C1 segment of cervical spinal cord (tissue), 14 donors: ENCODE measurements at regions not wholly inside any gene's neighbourhood (a gene's known extent, or its start where the extent isn't known, plus 50 kb on each side); places are given as distances from the start of the nearest gene placed in this dataset.
"Not testable (repeated sequence)": the region's sequence is repeated elsewhere in the genome, so short reads cannot be mapped to it uniquely, and the experiment has no call there.

Experiments
- DNase-seq, 14 donors: peaks; one replicate each; lab custom pipeline; 2025; lab: John Stamatoyannopoulos, UW

DNA sequence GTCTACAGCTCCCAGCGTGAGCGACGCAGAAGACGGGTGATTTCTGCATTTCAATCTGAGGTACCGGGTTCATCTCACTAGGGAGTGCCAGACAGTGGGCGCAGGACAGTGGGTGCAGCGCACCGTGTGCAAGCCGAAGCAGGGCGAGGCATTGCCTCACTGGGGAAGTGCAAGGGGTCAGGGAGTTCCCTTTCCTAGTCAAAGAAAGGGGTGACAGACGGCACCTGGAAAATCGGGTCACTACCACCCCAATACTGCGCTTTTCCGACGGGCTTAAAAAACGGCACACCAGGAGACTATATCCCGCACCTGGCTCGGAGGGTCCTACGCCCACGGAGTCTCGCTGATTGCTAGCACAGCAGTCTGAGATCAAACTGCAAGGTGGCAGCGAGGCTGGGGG is 95.6 kb downstream of the GPX5 start:
- DNase-seq: not testable (repeated sequence)

- DNase-seq: not testable (repeated sequence)
Measured at GRCh38 chr6:28623242-28623641, 97.6 kb downstream of the GPX5 start.

DNA sequence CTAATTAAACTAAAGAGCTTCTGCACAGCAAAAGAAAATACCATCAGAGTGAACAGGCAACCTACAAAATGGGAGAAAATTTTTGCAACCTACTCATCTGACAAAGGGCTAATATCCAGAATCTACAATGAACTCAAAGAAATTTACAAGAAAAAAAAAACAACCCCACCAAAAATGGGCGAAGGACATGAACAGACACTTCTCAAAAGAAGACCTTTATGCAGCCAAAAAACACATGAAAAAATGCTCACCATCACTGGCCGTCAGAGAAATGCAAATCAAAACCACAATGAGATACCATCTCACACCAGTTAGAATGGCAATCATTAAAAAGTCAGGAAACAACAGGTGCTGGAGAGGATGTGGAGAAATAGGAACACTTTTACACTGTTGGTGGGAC is 100.7 kb downstream of the GPX5 start:
- DNase-seq: not testable (repeated sequence)

DNA sequence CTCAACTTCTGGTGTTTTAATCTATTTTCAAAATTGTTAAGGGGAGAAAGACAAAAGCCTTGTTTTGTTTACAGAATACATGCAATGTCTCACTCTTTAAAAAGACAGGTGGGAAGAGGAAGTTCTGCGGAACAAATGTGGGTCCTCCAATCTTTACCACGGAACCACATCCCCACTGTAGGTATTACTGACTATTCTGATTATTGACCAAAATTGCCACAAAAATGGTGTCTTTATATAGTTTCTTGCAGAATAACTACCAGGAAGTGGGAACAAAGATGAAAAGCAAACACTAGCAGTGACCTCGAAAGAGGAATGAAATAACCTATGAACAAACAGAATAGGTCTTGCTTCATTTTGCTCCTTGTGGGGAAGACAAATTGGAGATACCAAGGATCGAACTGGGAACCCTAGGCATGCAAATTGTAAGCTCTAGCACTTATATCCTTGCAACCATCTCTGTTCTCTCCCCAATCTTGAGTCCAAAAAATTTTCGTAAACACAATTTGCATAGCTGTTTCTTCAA is 106.7 kb downstream of the GPX5 start:
- DNase-seq: no peak

DNA sequence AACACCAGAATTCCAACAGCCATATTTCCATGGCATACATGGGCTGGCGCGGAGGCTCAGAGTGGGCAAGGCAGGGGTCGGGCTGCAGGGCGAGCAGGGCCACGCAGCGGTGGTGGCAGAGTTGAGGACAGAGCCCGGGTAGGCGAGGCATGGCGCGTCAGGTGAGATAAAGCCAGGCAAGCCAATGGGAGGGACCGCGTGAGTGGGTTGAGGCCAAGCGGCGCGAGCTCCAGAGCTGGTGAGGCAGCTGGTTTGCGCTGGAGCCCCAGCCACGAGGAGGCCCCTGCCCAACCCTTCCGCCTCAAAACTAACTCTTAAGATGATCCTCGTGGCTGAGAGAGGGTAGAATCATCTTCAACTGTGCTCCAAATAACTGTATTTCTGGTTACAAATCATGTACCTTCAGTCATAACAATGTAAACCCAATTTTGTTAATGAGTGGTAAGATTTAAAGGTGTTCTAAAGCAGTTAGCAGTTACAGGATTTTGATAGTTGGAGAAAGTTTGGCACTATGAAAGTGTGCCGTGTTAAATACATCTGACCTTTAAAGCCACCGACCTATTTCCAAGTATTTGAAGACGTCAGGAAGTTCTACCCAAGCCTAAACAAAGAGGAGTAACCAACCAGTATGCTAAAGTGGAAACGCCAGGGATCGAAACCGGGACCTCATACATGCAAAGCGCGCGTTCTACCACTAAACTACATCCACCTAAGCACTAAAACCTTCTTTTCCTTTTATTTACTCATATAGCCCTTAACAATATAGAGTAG is 107.9 kb downstream of the GPX5 start:
- no peak for DNase-seq

DNA sequence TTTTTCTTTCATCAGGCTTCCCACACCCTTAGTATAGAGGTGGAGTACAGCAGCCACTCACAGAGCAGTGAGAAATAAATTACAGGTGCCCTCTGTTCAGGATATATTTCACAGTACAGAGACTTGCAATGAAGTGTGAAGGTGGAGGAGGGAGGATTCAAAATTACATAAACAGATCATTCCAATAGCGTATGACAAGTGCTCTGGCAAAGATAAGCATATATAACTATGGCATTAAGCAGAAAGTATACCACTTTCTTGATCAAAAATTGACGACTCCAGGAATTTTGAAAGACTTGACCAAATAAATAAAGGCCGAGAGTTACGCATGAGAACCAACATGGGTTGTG is 108.7 kb downstream of the GPX5 start:
- no peak for DNase-seq

- DNase-seq: peak in 3 of 14 donors; percentile 8 to 91 (median 36)
Measured at GRCh38 chr6:28634761-28635546, 109.3 kb downstream of the GPX5 start.

DNA sequence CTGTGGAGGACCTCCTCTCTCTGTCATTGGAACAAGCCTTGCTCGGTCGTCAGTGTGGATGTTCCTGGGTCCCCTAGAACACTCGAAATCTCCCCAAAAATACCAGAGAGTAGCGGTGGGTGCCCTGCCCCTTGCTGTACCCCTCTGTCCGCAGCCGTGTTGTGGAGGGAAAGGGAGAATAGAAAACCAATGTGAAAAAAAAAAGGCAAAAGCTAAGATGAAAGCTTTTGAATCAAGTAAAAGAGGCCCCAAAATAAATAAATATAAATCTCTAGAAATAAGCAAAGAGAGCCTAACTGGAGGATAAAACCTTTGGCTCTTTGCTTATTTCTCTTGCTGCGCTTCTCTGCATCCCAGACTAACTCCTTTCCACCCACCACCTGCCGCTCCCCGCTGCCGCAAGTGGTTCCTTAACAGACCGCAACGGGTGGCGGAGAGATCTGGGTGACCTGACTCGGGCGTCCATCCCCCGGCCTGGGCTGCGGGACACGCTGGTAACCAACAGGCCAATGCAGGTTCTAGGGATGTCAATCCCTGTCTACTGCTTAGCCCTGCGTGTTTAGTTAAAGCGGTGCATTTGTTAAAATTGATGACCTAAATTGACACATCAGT is 110.0 kb downstream of the GPX5 start:
- DNase-seq: peak in 1 of 14 donors; percentile 55

DNA sequence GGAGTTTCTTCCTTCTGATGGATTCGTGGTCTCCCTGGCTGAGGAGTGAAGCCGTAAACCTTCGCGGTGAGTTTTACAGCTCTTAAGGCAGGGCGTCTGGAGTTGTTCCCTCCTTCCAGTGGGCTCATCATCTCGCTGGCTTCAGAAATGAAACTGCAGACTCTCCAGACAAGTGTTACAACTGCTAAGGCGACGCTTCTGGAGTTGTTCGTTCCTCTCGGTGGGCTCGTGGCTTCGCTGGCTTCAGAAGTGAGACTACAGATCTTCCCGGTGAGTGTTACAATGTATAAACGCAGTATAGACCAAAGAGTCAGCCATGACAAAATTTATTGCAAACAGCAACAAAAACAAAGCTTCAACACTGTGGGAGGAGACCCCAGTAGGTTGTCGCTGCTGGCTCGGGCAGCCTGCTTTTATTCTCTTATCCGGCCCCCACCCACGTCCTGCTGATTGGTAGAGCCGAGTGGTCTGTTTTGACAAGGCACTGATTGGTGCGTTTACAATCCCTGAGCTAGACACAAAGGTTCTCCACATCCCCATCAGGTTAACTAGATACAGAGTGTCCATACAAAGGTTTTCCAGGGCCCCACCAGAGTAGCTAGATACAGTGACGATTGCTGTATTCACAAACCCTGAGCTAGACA is 113.2 kb downstream of the GPX5 start:
- no peak for DNase-seq

DNA sequence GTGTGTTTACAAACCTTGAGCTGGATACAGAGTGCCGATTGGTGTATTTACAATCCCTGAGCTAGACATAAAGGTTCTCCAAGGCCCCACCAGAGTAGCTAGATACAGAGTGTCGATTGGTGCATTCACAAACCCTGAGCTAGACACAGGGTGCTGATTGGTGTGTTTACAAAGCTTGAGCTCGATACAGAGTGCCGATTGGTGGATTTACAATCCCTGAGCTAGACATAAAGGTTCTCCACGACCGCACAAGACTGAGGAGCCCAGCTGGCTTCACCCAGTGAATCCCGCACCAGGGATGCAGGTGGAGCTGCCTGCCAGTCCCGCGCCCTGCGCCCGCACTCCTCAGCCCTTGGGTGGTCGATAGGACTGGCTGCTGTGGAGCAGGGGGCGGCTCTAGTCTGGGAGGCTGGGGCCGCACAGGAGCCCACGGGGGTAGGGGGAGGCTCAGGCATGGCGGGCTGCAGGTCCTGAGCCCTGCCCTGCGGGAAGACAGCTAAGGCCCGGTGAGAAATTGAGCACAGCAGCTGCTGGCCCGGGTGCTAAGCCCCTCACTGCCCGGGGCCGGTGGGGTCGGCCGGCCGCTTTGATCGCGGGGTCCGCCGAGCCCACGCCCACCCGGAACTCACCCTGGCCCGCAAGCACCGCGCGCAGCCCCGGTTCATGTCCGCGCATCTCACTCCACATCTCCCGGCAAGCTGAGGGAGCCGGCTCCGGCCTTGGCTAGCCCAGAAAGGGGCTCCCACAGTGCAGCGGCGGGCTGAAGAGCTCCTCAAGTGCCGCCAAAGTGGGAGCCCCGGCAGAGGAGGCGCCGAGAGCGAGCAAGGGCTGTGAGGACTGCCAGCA is 114.0 kb downstream of the GPX5 start:
- not testable (repeated sequence) for DNase-seq

- no peak for DNase-seq
Measured at GRCh38 chr6:28643017-28643740, 117.5 kb downstream of the GPX5 start.

GRCh38 chr6:28646650-28647049 is 121.0 kb downstream of the GPX5 start:
- no peak for DNase-seq

DNA sequence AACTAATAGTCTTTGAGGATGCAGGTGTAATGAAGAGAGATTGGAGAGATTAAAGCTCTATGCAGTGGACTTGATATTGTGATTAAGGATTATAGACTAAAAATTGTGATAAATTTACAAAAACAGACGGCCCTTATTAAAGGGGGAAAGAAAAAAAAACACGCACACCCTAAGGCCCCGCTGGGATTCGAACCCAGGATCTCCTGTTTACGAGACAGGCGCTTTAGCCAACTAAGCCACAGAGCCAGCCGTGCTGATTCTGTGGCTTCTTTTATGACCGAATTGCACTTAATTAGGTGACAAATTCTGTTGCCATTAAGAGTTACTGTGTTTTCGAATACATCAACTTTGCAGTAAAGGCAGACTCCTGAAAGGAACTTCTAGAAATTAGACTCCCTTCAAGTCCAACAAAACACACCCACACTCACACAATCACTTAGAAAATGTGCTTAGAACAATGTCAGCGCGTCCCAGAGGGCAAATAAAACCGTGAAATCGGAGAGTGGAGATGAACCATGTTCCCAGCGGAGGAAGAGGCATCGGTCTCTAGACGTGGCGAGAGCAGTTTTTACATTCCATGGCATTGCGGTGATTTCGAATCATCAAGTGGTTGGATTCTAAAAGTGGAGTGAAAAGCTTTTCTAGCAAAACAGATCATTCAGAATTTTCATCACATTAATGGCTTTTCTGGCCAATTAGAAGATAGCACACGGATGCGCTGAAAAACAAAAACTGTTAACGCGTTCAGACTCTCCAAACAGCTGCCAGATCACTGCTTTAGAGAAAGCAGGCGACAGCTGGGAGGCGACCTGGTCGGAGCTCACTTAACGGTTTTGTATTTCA is 122.6 kb downstream of the GPX5 start:
- DNase-seq: peak in 9 of 14 donors; percentile 11 to 79 (median 33)

GRCh38 chr6:28648878-28649375 is 123.2 kb downstream of the GPX5 start:
- DNase-seq: peak in 3 of 14 donors; percentile 4 to 35 (median 25)

DNA sequence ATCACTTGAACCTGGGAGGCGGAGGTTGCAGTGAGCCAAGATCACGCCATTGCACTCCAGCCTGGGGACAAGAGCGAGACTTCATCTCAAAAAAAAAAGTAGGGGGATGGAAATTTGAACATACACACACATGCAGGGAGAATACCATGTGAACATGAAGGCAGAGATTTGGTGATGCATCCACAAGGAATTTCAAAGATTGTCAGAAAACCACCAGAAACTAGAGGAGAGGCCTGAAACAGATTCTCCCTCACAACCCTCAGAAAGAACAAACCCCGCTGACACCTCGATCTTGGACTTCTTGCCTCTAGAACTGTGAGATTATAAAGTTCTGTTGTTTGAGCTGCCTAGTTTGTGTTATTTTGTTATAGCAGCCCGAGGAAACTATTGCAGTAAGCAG is 125.5 kb downstream of the GPX5 start:
- DNase-seq: no peak

DNA sequence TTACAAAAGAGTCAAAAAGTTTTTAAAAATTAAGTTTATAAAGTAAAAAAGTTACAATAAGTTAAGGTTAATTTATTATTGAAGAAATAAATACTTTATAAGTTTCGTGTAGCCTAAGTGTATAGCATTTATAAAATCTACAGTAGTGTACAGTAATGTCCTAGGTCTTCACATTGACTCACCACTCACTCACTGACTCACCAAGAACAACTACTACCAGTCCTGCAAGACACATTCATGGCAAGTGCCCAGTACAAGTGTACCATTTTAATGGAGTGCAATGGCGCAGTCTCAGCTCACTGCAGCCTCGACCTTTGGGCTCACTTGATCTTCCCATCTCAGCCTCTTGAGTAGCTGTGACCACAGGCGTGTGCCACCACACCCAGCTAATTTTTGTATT is 128.2 kb downstream of the GPX5 start:
- no peak for DNase-seq

DNA sequence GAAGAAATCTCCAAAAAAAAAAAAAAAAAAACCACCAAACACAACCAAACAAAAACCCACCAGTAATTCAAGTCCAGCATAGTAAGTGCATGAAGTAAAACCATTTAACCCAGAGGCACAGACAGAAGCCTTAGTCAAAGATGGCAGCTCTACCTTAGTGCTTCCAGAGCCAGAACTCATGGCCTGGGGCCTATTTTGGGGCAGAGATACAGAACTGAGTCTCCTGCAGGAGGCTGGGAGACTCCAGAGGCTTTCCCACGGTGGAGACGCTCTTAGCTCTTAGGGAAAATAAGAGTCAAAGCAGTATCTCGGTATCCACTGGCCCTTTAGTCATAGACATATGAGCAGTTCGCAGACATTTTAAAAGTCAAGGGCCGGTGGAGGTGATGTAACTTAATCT is 129.5 kb downstream of the GPX5 start:
- no peak for DNase-seq

- no peak for DNase-seq
Measured at GRCh38 chr6:28656715-28657114, 131.0 kb downstream of the GPX5 start.

DNA sequence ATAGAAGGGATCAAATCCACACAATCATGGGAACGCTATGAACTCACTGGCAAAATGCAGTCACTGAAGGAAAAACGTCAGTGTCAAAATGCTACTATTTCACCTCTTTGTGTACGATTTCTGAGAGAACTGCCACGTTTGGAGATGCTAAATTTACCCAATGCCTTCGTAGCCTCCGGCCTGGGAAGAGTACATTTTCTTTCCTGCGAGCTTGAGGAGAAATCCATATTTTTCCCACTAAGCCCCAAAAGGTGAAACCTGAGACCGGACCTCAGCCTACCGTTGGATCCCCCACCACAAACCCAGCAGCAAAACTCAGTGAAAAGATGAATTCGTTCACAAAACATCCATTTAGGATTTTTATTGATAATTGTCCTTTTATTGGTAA is 131.7 kb downstream of the GPX5 start:
- DNase-seq: peak in 1 of 14 donors; percentile 64
